RKO (cell line): ENCODE measurements at regions not wholly inside any gene's neighbourhood (a gene's known extent, or its start where the extent isn't known, plus 50 kb on each side); places are given as distances from the start of the nearest gene placed in this dataset.

Source experiments
- DNase-seq: peaks from one replicate; pipeline ENCODE4 v3.0.0-alpha.2; 2016; ENCODE audit warnings: low spot score

GRCh38 chr2:47315475-47315874 lies 53.6 kb upstream of the EPCAM start:
- no peak for DNase-seq

DNA sequence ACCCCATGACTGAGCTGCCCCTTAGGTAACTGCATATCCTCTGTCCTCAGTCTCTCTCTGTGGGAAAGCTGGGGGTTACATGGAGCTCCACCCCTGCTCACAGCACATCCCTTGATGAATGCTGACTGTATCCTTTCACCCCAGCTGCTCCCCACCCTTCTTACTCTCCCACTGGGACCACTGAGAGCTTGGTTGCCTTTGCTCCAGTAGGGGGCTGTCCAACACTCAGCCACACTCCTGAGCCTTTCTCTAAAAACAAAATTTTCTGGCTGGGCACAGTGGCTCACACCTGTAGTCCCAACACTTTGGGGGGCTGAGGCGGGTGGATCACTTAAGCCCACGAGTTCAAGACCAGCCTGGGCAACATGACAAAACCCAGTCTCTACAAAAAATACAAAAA lies 55.4 kb upstream of the EPCAM start:
- DNase-seq, result no peak

- DNase-seq, result no peak
These were observed 55.9 kb upstream of the EPCAM start for GRCh38 chr2:47313141-47313691.

DNA sequence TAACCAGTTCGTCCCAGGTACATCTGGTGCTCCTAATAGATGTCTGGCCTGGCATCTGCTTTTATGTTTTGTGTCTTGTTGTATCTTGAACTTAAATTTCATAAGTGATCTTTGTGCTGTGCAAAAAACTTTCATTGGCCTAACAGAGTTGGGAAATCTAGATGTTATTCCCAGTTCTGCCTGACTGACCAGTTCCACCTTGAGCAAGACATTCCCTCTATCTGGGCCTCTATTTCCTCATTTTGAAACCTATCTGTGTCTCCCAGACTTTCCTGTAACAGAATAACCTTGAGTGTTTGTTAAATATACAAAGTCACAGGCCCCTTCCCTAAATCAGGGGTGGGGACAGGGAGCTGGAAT lies 56.6 kb upstream of the EPCAM start:
- no peak for DNase-seq

- DNase-seq, result no peak
These were observed 57.2 kb upstream of the EPCAM start for GRCh38 chr2:47311764-47312490.

DNA sequence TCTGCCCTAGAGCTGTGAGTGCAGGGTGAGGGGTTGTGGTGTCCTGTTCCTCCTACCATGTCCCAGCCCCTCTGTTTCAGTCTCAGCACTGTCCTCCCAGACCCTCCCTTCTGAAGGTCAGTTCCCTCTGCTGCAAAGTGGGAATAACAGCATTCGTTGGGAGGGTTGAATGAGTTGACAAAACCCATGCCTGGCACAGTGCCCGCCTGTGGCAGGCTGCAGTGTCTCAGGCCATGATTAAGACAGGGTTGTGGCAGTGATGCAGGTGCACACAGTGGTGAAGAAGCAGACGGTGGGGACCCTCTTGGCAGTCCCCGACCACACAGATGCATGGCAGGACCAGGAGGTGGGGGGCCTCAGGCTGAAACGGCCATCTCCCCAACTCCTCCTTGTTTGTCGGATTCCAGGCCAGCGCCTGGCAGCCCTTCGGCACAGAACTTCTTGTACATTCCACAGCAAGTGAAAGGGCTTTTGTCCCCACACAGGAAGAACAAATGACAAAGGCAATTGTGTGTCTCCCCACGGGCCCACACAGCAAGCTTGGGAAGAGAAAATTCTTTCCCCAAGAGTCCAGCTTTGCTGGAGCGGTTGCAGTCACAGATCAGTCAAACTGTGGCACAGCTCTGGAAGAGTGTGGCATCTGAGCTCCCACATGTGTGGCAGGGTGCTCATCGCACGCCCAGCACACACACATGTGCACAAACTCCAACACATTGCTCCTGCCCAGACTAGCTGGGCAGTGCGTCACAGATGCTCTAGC lies 58.1 kb upstream of the EPCAM start:
- DNase-seq, result no peak

DNA sequence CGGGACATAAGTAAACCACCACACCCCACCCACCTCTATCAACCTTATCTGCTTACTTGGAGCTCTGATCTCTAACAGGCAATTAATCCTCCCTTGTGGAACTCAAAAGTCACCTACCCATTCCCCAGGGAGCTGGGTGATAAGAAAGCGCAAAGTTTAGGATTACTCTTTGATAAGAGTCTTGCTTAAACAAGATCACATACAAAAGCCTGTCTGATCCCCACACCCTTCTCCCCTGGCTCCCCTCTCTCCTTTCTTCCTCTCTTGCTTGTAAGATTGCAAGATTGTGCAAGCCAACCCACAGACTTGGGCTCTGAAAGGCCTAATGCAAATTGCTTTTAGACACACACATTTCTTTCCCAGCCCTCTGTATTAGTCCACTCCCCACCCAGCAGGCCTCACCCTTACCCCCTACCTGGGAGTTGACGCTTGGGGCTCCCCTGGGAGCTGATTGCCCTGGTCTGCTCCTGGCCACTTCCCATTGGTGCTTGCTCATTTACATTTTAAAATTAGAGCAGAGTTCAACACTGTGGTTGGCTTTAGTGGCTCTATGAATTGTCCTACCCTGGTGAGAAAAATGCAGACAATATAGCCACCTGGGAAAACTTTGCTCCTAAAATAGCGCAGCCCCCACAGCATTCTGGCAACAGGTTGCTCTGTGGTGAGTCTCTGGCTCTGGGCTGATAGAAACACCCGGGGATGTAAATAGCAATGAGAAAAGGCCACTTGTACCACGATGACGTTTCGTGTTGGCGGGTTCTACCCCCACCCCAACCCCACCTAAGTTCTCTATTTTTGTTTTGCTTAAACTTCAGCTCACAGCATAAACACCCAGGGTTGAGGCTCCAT lies 58.9 kb upstream of the EPCAM start:
- DNase-seq, result no peak

- DNase-seq, result no peak
These were observed 59.6 kb upstream of the EPCAM start for GRCh38 chr2:47309472-47309951.

- DNase-seq, result no peak
These were observed 62.0 kb upstream of the EPCAM start for GRCh38 chr2:47307066-47307465.

DNA sequence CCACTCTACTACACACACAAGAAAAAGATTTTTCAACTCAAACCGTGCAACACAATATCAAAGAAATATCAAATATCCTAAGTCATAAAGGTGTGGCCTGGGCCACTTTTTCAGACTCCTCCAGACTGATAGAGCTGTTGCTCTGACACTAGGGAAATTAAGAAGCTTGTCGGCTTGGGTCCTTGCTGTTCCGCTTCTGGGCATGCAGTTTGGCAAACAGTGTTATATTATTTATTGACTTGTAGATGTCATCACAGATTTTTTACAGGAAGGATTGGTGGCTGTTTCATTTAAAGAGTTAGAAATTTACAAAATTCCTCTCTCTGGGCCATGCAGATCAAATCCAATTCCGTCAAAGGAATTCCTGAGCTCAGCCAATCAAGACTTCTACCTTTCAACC lies 64.5 kb upstream of the EPCAM start:
- DNase-seq, result no peak

- no peak for DNase-seq
These were observed 65.6 kb upstream of the EPCAM start for GRCh38 chr2:47303341-47304148.

- DNase-seq, result no peak
These were observed 66.8 kb upstream of the EPCAM start for GRCh38 chr2:47302308-47302707.

DNA sequence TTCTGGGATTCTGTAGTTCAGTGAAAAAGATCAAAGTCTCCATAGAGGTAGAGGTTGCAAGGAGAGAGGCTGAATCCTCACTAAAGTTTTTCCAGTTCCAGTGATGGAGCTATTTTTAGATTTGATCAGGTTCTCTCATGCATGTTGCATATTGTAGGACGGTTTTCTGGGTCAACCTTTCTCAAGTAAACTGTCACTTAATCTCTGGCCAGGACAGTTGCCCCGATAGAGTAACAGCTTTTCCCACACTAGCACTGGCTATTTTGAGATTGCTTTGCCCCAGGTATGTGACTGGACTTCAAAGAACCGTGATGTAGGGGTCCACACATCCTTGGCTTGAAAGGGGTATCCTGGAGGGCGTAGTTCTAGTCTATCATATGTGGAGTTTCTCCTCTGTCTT lies 67.4 kb upstream of the EPCAM start:
- no peak for DNase-seq

DNA sequence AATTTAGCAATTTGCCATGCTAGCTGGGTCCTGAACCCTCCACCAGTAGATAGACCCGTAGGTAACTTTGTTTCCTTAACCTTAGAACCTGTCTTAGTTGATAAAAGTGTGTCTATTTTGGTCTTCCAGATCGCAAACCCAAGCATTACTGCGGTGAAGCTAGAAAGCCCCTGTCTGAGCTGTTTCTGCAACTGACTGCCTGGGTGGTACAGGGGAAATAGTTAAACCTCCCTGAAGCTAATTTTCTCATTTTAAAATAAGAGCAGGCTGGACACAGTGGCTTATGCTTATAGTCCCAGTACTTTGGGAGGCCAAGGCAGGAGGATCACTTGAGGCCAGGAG lies 67.9 kb upstream of the EPCAM start:
- no peak for DNase-seq

- DNase-seq, result no peak
These were observed 68.4 kb upstream of the EPCAM start for GRCh38 chr2:47300609-47301276.

DNA sequence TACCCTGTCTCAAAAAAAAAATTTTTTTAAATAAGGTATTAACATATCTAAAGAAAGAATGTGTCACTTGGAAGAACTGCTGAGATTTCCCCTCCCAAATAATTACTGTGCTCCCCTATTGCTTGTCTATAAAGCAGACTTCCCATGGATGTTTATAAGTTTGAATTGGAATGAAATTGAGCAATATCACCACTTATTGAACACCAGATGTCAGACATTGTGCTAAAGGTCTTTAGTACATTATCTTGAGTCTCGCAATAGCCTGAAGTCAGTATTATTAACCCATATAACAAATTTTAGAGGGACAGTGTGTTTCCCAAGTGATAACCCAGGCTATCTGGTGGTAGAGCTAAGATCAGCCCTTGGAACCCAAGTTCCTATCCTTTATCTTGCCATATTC lies 69.0 kb upstream of the EPCAM start:
- DNase-seq, result no peak

DNA sequence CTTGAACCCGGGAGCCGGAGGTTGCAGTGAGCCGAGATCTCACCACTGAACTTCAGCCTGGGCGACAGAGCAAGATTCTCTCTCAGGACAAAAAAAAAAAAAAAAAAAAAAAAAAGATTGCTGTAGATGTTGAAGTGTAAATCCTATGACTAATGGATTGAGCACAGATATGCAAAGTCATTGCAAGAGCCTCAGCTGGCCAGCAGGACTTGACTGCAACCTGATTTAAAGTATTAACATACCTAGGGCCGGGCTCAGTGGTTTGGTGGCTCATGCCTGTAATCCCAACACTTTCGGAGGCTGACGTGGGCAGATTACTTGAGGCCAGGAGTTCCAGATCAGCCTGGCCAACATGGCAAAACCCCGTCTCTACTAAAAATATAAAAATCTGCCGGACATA lies 69.6 kb upstream of the EPCAM start:
- DNase-seq, result peak; percentile 33

DNA sequence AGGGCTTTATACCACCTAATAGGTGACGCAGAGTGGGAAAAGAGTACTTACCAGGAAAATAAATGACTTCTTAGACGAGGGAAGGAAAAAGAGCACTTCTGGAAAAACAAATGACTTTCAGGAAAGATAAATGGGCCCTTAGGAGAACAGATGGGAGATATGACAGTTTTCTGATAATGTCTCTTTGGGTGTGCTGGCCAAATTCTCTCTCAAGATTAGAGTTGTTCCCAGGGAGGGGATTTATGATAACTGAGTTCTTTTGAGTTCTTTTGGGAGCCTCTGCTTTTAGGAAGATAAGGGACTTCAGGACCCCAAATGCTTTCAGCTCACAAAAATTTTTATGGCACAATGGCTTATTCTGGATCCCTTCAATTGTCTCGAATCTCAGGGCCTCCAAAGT lies 70.3 kb upstream of the EPCAM start:
- DNase-seq, result no peak

- DNase-seq, result no peak
These were observed 71.2 kb upstream of the EPCAM start for GRCh38 chr2:47297767-47298425.

- no peak for DNase-seq
These were observed 73.0 kb upstream of the EPCAM start for GRCh38 chr2:47295981-47296635.
